NCI-H774 (cell line): ENCODE measurements at regions not wholly inside any gene's neighbourhood (a gene's known extent, or its start where the extent isn't known, plus 50 kb on each side); places are given as distances from the start of the nearest gene placed in this dataset.

Experiments used
- DNase-seq: peaks from one replicate; lab custom pipeline; 2025; lab: John Stamatoyannopoulos, UW

- DNase-seq: no peak
Measured at GRCh38 chr2:71864085-71864484, 283.6 kb downstream of the CYP26B1 start.

DNA sequence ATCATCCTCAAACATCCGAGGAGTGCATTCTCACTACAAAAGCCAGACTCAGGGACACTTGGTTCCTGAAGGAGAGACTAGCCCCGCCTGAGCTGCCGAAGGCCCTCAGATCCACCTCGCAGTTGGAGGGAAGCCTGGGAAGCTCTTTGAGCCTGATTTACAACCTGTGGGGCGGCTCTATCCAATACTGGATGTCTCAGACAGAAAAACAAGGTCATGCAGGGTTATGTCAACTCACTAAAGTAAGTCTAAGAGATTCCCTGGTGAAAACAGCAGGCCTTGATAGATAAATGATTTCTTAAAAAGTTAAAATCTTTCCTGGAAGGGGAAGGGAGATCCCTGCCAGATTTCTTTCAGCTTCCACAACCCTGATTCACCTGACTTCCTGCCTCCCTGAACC is 284.3 kb downstream of the CYP26B1 start:
- no peak for DNase-seq

GRCh38 chr2:71862921-71863320 is 284.7 kb downstream of the CYP26B1 start:
- no peak for DNase-seq

- DNase-seq: no peak
Measured at GRCh38 chr2:71861186-71862160, 286.2 kb downstream of the CYP26B1 start.

DNA sequence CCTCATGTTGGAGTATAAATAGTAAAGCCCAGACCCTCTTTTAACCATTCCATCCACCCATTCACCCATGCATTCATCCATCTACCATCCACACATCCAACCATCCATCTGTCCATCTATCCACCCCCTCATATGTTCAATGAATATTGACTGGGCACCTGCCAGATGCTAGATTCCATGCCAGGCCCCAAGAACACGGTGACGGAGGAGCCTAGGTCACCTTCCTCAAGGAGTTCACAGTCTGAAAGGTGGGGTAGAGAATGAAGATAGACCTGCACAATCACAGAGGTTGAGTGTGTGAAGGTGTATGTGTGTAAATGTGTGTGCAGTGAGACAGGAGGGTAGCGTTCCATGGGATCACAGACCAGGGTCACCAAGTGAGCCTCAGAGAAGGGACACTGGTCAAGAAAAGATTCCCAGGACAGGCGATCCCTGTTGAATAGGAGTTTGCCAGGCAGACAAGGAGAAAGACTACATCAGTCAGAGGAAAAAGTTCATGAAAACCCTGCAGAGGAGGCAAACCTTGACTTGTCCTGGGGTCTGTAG is 287.2 kb downstream of the CYP26B1 start:
- no peak for DNase-seq

DNA sequence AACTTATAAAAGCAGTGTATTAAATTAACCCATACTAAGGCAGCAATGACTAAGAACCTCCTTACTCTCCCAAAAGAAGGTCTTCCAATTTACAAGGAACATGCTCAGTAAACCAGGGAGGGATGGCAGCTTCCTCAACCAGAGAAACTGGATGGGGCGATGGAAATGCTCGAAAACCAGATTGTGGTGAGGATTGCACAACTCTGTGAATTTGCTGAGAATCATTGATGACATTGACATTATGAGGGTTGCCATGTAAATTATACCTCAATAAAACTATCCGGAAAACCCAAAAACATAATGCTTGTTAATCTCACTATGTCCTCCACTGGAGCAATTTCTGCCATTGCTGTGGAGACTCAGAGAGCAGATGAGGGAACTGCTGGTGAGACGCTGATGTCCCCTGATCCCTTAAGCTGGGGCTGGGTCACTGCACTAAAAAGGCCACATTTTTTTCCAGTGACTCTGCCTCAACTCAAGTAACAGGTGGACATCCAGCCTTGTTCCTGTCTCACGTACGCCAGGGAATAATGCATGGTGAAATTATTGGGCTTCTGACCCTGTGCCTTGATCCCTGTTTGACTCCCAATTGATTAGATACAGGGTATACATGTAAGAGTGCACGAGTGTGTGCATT is 288.3 kb downstream of the CYP26B1 start:
- no peak for DNase-seq

- no peak for DNase-seq
Measured at GRCh38 chr2:71858071-71858470, 289.6 kb downstream of the CYP26B1 start.

DNA sequence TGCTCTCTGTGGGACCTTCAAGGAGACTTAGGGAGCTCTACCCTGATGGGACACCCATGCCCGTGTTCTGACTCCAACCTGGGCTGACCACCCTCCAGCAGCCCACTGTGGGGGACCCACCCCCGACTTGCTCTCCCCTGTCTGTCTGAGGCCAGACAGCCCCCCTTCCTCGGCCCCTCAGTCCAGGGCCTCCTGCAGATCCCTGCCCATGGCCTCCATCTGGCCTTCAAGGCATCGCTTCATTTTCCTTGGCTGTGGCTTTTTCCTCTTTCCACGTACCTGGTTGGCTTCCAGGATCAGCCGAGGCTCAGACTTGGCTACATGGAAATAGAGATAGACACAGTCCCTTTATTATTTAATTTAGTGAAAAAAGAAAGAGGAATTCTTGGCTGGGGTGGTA is 290.0 kb downstream of the CYP26B1 start:
- DNase-seq: no peak

GRCh38 chr2:71856773-71857525 is 290.7 kb downstream of the CYP26B1 start:
- no peak for DNase-seq

DNA sequence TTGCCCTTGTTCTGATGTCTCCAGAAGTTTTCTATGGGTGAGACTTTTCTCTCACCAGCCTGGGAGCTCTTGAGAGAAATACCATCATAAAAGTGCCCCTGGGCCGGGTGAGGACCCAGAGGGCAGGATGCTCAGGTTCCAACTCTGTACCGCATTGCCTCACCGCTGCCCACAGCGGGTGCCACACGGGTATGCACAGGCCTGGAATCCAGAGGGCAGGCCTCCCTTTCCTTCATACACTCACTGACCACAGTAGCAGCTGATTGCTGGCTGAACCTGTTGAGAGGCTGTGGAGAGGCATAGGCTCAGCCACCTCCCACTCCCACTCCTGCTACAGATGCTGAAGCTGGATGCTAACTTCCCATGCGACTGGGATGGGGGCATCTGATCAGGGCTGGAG is 293.8 kb downstream of the CYP26B1 start:
- DNase-seq: no peak

DNA sequence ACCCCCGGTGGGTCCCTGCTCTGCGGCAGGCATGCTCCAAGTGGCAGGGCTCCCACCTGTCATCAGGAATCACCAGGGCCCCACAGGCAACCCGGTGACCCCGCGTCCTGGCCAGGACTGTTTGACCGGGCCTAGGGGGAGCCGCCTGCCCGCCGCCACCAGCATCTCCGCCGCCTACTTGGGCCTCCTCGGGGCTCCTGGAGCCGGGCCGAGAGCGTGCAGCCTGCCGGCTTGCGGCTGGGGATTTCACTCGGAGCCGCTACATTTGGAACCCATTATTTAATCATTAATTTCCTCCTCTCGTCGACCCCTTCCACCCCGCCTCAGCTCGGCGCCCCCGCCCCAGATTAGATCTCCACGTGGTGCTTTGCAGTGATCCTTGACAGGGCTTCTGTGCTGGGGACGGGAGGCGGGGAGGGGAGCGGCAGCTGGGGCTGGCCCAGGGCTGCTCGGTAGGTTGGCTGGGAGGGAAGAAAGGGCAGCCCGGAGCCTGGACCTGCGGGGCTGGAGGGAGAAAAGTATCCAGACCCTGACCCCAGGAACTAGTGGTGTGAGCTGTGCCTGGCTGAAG is 295.4 kb downstream of the CYP26B1 start:
- no peak for DNase-seq

GRCh38 chr2:71851094-71851750 is 296.4 kb downstream of the CYP26B1 start:
- DNase-seq: no peak

- DNase-seq: no peak
Measured at GRCh38 chr2:71850306-71850801, 297.3 kb downstream of the CYP26B1 start.

- no peak for DNase-seq
Measured at GRCh38 chr2:71849607-71850305, 297.9 kb downstream of the CYP26B1 start.

GRCh38 chr2:71849111-71849510 is 298.6 kb downstream of the CYP26B1 start:
- no peak for DNase-seq

GRCh38 chr2:71846669-71847291 is 300.9 kb downstream of the CYP26B1 start:
- DNase-seq: no peak

- DNase-seq: no peak
Measured at GRCh38 chr2:71846072-71846471, 301.6 kb downstream of the CYP26B1 start.

DNA sequence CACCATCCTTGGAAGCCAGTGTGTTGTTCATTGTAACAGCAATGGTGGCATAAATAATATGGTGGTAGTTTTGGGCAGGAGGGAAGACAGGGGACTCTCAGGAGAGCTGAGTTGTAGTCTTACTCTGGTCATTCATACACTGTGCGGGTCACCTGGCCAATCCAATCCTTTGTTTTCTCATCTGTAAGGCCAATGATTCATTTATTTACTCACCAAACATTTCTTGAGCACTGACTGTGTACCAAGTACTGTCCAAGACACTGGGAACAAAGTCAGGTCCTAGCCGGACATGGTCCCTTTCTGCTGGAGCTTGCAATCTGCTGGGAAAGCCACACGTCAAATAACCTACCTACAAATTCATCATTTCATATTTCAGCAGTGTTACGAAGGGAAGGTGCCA is 302.7 kb downstream of the CYP26B1 start:
- no peak for DNase-seq

GRCh38 chr2:71843391-71843850 is 304.2 kb downstream of the CYP26B1 start:
- no peak for DNase-seq

DNA sequence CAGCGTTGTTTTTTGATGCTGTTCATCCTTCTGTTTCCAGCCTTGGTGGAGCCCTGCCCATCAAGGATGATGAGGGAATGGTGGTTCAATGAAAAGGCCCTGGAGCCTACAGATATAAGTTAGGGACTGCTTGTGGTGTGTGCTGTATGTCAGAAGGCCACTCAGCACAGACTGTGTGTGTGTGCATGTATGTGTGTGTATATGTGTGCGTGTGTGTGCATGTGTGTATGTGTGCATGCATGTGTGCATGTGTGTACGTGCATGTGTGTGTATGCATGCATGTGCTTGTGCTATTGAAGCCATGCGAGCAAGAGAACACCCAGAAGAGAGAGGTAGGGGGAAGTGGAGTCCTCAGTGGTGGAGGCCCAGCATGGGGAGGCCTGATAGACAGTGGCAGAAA is 304.9 kb downstream of the CYP26B1 start:
- no peak for DNase-seq
